ELF-1 (cell line): ENCODE measurements at regions not wholly inside any gene's neighbourhood (a gene's known extent, or its start where the extent isn't known, plus 50 kb on each side); places are given as distances from the start of the nearest gene placed in this dataset.
A peak's percentile ranks its signal among the peaks of the same experiment; 100 is the strongest.

Experiments used
- DNase-seq: peaks from one replicate; pipeline ENCODE4 v3.0.0-alpha.2; 2016; ENCODE audit warnings: low read depth, low spot score

DNA sequence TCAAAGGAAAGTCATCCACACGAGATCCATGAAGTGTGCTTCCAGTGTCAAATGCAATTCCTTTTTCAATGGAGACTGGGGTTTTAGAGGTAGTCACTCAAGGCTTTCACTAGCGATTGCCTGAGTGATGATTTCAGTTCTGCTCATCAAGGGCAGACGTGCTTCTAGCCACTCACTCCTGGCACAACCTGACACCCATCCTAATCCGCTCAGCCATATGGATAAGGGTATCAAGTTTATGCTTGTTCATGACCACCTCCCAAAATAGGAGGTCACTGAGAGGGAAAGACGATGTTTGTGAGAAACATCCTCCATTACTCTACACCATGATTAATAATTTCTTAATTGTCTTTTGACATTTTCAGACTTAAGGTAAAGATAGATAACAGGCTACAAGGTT, 91.3 kb upstream of the HEY2 start:
- DNase-seq, result no peak

DNA sequence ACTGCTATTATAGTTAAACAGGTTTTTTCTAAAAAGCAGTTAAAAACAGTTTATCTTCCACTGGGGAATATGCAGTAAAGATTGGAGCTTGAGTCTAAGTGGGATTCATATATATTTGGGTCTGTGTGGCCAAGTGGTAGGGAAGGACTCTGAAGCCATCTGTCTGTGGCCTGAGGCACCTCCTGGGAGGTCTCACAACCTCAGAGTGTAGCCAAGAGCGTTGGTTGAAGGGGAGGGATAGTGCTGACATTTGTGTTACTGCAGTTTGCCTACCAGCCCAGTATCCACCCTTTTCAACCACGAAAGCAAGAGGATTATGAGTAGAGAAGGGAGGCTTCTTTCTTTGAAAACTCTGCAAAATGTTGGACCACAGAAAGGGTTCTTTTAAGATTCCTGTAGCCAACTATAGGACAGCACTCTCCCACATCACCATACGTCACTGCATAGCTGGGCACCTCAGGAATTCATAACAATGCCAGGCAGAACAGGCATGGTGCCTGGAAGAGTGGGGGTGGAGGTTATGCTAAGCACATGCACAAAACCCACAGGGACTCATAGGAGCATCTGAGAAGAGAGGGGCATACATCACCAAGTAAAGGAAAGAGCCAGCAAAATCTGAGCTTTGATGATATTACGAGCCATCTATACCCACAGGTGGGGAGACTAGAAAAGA, 90.5 kb upstream of the HEY2 start:
- peak; percentile 64 for DNase-seq

DNA sequence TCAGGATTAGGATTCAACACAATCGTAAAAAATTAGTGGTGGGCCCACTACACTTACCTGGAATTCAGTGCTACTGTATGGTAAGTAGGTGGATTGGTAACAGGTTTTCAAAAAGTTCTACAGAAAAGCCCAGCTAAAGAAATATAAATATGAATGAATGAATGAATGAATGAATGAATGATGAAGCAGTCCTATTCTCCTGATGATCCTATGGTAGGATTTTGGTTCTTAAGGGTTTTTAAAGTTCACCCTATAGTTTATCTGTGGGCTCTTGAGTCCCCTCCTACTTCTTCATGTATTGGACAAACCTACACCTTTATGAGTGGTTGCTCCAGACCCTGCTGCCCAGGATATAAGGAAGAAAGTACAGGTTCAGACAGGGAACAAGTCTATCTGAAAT, 89.5 kb upstream of the HEY2 start:
- DNase-seq, result no peak

DNA sequence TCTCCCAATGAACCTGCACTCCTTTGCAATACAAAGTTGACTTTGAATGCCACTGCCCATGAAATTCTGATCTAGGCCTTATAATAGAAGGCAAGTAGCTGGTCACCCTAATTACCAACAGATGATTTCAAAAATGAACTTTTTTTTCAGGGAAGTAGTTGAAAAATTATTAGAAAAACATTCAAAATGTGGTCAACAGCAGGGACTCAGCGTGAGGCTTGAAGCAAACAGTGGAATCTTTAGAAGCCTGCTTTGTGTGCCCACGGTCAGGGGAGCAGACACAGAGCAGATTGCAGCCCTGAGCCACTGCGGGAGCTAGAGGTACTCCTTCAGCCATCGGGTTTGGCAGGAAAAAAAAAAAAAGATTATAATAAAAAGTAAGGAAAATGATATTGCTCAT, 87.1 kb upstream of the HEY2 start:
- DNase-seq, result no peak

DNA sequence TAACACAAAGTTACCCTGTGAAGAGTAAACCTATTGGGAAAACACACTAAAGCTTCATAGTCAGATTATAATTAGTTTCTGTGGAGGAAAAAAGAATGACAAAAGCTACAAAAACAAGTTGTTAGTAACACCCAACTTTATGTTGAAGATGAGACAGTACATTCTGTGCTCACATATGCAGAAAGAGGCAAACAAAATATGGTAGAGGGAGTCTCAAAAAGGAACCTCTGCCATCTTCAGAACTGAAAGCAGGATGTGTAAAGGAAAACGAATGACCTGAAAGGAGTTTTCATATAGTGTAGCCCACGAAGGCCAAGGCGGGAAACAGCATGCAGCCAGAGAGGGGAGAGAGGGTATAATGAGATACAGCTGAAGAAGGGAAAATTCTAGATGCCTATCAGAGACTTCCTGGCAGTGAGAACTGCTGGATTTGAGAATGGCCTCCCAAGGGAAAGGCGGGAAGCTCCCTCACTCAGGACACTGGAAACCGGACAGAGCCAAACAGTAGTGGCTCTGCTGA, 84.1 kb upstream of the HEY2 start:
- DNase-seq, result no peak

DNA sequence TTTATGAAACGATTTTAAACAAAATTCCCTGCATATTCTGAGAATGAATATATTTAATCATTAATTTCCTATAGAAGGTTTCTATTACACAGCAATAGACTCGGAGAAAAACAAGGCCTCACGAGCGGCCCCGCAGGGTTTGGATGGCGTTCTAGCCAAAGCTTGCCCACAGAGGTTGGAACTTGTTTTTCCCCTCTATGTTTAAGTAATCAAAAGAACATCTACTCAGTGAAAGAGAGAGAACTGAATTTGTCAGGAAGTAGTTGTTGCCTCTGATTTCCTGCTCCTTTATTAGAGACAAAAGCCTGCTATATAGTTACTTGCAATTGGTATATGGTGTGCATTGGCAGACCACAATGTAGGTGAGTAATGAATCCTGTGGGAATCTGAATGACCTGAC, 82.1 kb upstream of the HEY2 start:
- DNase-seq, result no peak

DNA sequence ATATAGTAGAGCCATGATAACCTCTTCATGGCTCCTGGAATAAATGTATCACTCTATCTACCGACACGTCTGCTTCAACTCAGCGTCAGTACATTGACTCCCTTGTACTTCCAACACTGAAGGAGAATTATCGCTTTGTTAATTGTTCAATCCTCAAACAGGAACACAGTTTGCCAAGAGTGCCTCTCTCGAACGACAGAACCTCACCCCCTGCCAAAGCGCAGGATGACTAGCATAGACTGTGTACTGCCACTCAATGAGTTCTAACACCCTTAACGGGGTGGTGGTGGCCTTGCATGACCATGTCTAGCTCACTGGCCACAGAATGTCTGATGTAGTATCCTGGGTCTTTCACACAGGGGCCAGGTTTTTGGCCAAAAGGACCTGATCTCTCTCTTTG, 81.4 kb upstream of the HEY2 start:
- DNase-seq, result no peak

DNA sequence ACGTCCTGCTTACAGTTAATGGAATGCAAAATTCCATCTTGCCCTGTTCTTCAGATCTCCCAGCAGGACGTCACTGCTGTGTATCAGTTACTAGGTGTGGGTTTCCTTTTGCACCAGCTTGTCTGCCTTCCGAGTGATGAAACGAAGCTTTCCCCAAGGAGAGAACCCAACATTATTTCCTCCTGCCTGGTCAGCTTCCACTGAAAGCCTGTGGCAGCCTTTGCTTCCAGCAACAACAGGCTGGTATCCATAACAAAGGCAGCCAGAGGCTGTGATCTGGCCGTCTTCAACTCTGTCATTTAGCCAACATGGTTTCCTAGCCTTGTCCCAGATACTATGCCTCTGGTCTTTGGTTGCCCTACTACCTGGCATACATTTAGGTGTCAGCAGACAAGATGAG, 78.9 kb upstream of the HEY2 start:
- DNase-seq, result peak; percentile 93

DNA sequence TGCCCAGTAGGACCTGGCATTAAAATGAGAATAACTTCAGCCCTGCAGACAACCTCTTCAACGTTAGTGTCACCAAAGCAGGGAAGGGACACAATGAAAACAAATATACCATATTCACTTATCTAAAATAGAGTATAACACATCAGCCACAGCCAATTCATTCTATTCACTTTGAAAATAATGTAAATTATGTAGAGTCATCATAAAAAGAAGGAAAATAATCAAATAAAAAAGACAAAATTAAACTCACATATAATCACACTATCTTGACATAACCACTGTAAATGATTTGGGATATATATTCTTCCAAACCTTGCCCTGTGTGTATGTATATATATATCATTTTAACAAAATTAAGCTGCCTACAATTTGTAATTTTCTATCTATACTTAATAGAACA, 78.1 kb upstream of the HEY2 start:
- DNase-seq, result no peak

DNA sequence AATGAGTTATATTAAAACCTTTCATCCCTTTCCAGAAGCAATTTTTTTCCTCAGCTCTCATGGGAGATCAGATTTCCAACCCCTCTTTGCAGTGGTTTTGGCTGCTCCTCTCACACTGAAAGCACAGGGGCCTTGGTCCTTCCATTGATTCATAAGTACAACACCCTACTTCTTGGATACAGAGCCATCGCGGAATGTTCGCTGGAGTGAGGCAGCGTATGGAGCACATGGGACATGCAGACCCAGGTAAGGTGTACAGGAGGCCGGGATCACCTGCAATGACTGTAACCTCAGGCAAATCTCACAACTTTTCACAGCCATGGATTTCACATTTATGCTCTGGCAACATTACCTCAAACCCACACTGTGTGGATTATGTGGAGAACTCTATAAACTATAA, 75.2 kb upstream of the HEY2 start:
- DNase-seq, result no peak

DNA sequence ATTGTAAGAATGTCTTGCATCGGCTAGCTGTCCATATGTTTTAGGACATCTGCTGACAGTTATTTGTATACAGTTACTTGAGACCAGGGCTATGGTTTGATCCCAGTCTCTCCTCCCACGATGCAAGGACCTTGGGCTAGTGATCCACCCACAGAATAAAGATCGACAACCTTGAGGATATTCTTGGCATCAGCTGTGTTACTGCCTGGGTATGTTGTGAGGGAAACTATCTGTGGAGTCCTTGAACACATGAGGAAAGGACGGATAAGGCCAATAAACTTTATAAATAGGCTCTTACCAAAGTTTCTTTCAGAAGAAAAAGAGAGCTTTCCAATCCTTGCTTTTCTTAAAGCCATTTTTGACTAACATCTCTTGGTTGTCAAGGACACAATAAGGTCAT, 70.8 kb upstream of the HEY2 start:
- no peak for DNase-seq

DNA sequence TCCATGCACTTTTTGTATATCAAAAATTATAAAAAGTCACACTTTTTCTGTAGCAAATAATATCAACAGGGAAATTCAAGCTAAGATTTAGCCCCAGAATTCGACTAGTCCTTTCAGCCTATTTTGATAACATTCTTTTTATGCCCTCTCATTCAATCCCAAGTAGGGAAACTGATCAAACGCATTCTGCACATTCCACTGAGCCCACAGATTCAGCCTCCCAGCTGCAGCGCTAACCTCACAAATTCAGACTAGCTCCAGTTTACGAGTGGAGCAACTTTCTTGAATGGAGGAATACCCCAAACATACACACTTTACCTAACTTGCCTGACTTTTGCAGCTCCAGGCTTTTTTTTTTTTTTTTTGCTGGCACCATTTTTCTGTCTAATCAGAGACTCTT, 70.3 kb upstream of the HEY2 start:
- DNase-seq, result peak; percentile 25

DNA sequence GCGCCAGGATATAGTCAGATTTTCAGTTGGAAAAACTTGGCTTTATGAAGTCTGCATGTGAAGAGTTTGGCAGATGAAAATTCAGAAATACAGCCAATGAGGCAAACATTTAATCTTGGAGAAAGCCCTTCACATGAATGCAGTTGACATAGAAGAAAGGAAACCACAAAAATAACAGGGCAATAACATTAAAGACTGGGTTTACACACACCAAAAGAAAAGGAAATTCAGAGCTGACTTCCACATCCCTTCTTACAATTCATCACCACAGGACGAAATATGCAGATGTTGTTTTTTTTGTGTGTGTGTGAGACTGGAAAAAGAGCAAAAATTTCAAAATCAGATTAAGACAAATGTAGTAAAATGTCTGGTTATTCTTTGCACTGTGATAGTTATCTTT, 69.8 kb upstream of the HEY2 start:
- DNase-seq, result no peak

DNA sequence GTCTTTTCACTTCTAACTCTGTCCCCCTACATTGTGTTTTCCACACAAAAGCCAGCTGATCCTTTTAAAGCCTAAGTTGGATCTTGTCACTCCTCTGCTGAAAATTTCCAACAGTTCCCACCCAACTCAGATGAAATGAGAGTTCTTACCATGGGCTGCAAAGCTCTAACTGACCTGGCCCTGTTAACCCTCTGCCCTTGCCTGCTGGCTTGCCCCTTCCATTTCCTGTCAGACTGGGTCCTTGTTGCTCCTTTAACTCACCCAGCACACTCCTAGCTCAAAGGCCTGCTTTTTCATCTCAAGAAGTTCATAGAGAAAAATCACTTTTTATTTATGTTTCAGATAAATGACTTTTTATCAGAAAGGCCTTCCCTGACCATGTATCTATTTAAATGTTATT, 66.5 kb upstream of the HEY2 start:
- DNase-seq, result no peak

DNA sequence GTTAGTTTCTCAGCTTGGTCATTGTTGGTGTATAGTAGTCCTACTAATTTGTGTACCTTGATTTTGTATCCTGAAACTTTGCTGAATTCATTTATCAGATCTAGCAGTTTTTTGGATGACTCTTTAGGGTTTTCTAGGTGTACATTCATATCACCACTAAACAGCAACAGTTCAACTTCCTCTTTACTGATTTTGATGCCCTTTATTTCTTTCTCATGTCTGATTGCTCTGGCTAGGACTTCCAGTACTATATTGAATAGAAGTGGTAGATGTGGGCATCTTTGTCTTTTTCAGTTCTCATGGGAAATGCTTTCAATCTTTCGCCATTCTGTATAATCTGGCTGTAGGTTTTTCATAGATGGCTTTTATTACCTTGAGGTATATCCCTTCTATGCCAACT, 61.3 kb upstream of the HEY2 start:
- DNase-seq, result no peak

DNA sequence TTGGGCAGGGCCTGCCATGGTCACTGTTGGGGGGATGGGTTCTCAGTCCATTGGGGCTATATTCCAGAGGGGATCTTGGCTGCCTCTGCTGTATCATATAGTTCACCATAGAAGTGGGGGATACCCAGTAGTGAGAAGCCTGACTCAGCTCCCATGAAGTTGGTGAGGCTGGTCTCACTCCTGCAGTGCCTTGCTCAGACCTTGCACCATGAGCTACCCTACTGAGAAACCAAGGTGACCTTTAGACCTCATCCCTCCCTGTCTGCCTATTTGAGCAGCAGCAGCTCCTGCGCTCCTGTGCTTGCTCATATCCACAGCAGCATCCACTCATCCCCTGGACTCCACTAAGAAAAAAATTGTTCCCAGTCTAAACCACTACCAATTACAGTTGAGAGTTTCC, 56.0 kb upstream of the HEY2 start:
- DNase-seq, result no peak

DNA sequence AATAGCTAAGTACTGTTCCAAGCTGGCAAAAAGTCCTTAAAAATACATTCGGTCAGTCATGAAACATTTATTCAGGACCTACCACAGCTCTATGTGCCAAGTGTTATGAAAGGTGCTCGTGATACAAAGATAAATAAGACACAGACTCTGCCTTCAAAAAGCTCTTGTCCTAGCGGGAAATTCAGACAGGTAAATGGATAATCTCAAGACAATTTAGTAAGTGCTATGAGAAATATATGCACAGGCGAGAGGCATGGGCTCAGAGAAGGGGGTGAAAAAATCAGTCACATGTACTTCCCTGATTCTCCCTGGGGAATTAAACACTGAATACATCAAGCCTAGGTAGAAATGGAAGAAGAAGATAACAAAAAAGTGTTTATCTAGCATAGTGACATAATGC, 49.8 kb upstream of the HEY2 start:
- DNase-seq, result no peak
